ENCODE measurements at regions not wholly inside any gene's neighbourhood (a gene's known extent, or its start where the extent isn't known, plus 50 kb on each side); places are given as distances from the start of the nearest gene placed in this dataset.

DNA sequence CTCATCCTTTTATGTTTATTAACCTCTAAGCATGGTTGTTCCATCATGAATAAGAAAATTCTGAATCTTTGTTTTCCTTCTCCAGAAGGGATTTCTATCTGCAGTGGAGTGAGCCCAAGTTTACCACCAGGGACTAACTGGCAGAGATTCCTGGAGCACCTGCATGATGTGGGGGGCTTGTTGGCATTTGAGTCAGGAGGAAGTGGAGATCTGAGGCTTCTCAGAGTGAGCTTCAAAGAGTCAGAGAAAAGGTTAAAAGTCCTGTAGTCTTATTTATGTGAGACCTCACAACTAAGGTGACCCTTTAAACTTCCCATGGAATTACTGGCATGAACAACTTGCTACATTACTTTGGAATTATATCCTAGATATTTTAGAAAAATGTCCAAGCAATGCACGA is 138.1 kb upstream of the SLC24A3 start:
- DNase-seq (ENCODE audit: low read depth, low spot score) (no peak), ATAC-seq (no peak)
- H3K4me2 ChIP-seq (ENCODE audit: low read length), result no peak overlapping the region
- TF ChIP-seq POLR2AphosphoS5 (IDR thresholded peaks at IDR 0.05; ENCODE audit: low read depth, low read length), result no peak
- TF ChIP-seq YY1 (IDR thresholded peaks at IDR 0.05; ENCODE audit: extremely low read depth, insufficient replicate concordance, low read depth, low read length), result no peak
- TF ChIP-seq EZH2phosphoT487 (IDR thresholded peaks at IDR 0.05; ENCODE audit: borderline replicate concordance), result no peak
- TF ChIP-seq FOSL1 (IDR thresholded peaks at IDR 0.05; ENCODE audit: low read depth), result no peak
- TF ChIP-seq, protein P1, sequence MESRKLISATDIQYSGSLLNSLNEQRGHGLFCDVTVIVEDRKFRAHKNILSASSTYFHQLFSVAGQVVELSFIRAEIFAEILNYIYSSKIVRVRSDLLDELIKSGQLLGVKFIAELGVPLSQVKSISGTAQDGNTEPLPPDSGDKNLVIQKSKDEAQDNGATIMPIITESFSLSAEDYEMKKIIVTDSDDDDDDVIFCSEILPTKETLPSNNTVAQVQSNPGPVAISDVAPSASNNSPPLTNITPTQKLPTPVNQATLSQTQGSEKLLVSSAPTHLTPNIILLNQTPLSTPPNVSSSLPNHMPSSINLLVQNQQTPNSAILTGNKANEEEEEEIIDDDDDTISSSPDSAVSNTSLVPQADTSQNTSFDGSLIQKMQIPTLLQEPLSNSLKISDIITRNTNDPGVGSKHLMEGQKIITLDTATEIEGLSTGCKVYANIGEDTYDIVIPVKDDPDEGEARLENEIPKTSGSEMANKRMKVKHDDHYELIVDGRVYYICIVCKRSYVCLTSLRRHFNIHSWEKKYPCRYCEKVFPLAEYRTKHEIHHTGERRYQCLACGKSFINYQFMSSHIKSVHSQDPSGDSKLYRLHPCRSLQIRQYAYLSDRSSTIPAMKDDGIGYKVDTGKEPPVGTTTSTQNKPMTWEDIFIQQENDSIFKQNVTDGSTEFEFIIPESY (IDR thresholded peaks at IDR 0.05; ENCODE audit: extremely low read depth, insufficient replicate concordance, low read length), result no peak
- TF ChIP-seq, protein P2, sequence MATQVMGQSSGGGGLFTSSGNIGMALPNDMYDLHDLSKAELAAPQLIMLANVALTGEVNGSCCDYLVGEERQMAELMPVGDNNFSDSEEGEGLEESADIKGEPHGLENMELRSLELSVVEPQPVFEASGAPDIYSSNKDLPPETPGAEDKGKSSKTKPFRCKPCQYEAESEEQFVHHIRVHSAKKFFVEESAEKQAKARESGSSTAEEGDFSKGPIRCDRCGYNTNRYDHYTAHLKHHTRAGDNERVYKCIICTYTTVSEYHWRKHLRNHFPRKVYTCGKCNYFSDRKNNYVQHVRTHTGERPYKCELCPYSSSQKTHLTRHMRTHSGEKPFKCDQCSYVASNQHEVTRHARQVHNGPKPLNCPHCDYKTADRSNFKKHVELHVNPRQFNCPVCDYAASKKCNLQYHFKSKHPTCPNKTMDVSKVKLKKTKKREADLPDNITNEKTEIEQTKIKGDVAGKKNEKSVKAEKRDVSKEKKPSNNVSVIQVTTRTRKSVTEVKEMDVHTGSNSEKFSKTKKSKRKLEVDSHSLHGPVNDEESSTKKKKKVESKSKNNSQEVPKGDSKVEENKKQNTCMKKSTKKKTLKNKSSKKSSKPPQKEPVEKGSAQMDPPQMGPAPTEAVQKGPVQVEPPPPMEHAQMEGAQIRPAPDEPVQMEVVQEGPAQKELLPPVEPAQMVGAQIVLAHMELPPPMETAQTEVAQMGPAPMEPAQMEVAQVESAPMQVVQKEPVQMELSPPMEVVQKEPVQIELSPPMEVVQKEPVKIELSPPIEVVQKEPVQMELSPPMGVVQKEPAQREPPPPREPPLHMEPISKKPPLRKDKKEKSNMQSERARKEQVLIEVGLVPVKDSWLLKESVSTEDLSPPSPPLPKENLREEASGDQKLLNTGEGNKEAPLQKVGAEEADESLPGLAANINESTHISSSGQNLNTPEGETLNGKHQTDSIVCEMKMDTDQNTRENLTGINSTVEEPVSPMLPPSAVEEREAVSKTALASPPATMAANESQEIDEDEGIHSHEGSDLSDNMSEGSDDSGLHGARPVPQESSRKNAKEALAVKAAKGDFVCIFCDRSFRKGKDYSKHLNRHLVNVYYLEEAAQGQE (IDR thresholded peaks at IDR 0.05; ENCODE audit: low read depth), result no peak
- TF ChIP-seq SRF (IDR thresholded peaks at IDR 0.05; ENCODE audit: low read depth), result no peak
- no peaks in the 10 kb centered on the region for H3K9me3 ChIP-seq (ENCODE audit: control insufficient read depth in 1 of 2, insufficient read depth in 1 of 2, low read depth in 1 of 2, low read length in 2 of 2)
- BruUV-seq (replicated peaks), result no TSS peak
- no peaks in the 10 kb centered on the region for H3K4me1 ChIP-seq (ENCODE audit: control insufficient read depth in 1 of 2, insufficient read depth in 2 of 2, low read length in 2 of 2)
- ChIA-PET RAD21 (ENCODE audit: low non-redundant PET in 1 of 2, low total read pairs in 2 of 2, uncharacterized antibody in 2 of 2, unreplicated experiment in 2 of 2) (no interaction called here), CTCF (no interaction called here), POLR2A (no interaction called here)
- no peaks in the 10 kb centered on the region for H3K27me3 ChIP-seq (ENCODE audit: insufficient read depth, low read length)
- H3K4me3 ChIP-seq (replicated peaks in 1 of 2; ENCODE audit: low read depth in 1 of 2, low read length in 2 of 2), result no peak overlapping the region
- H3K9me2 ChIP-seq (ENCODE audit: insufficient read depth), result no peaks in the 10 kb centered on the region
- no peak overlapping the region for H3K9ac ChIP-seq (ENCODE audit: low read length)
- H3K36me3 ChIP-seq (ENCODE audit: control insufficient read depth in 1 of 2, insufficient read depth in 2 of 2, low read length in 2 of 2), result no peaks in the 10 kb centered on the region
- H2AFZ ChIP-seq (ENCODE audit: low read depth, low read length, poor library complexity, severe bottlenecking), result no peak overlapping the region
- intact Hi-C loops (cut with micrococcal nuclease), result no loop called here
- no peaks in the 10 kb centered on the region for H3K79me2 ChIP-seq (ENCODE audit: insufficient read depth, low read length)
- no peaks in the 10 kb centered on the region for H4K20me1 ChIP-seq (ENCODE audit: insufficient read depth)
- H3K27ac ChIP-seq (ENCODE audit: low read depth, low read length), result no peak overlapping the region
